RWPE2 (cell line): ENCODE measurements at regions not wholly inside any gene's neighbourhood (a gene's known extent, or its start where the extent isn't known, plus 50 kb on each side); places are given as distances from the start of the nearest gene placed in this dataset.

Source experiments
- ATAC-seq: fragments of 200-7000 bp; cut with Tn5 transposase; 3 replicates; pipeline ENCODE4 v1.9.1; 2021; ENCODE audit warnings: low read depth
- DNase-seq: peaks from one replicate; pipeline ENCODE4 v3.0.0-alpha.2; 2020; ENCODE audit warnings: low spot score
- H3K27ac ChIP-seq: fragments of 450-650 bp; 2 replicates; pipeline ENCODE4 v1.5.1; 2017; ENCODE audit warnings: mild to moderate bottlenecking; ENCODE audit not compliant: poor library complexity, severe bottlenecking
- H3K27me3 ChIP-seq: fragments of 250-450 bp; sonication (Bioruptor Pico); 2 replicates; pipeline ENCODE4 v1.5.1; 2021; ENCODE audit warnings: mild to moderate bottlenecking, moderate library complexity; ENCODE audit not compliant: insufficient read depth, poor library complexity, severe bottlenecking
- H3K36me3 ChIP-seq: fragments of 250-450 bp; sonication (Bioruptor Pico); 2 replicates; pipeline ENCODE4 v1.5.1; 2020; ENCODE audit warnings: low read depth, mild to moderate bottlenecking, moderate library complexity
- H3K4me1 ChIP-seq: fragments of 250-450 bp; sonication (Bioruptor Pico); 2 replicates; pipeline ENCODE4 v1.5.1; 2021; ENCODE audit warnings: mild to moderate bottlenecking, moderate library complexity; ENCODE audit not compliant: insufficient read depth, poor library complexity, severe bottlenecking
- H3K4me3 ChIP-seq: fragments of 250-450 bp; sonication (Bioruptor Pico); 2 replicates; pipeline ENCODE4 v1.5.1; 2021; ENCODE audit warnings: mild to moderate bottlenecking, moderate library complexity; ENCODE audit not compliant: severe bottlenecking
- H3K9me3 ChIP-seq: fragments of 250-450 bp; sonication (Bioruptor Pico); 2 replicates; pipeline ENCODE4 v1.5.1; 2021; ENCODE audit warnings: mild to moderate bottlenecking, moderate library complexity; ENCODE audit not compliant: severe bottlenecking
- CTCF ChIP-seq: fragments of 450-650 bp; IDR thresholded peaks from one replicate; pipeline ENCODE4 v1.5.1; 2017; ENCODE audit warnings: mild to moderate bottlenecking, moderate library complexity; ENCODE audit not compliant: poor library complexity, severe bottlenecking

GRCh38 chr1:232468249-232468648 lies 161.7 kb downstream of the SIPA1L2 start:
- Histone ChIP-seq H3K36me3 (no peaks in the 10 kb centered on the region), H3K4me3 (no peak overlapping the region), H3K9me3 (no peaks in the 10 kb centered on the region), H3K27ac (no peak overlapping the region), H3K4me1 (peaks cover 18% of the 10 kb centered on the region), H3K27me3 (no peaks in the 10 kb centered on the region)
- DNase-seq (no peak), ATAC-seq (no peak)
- no peak for TF ChIP-seq CTCF

- Histone ChIP-seq H3K9me3 (no peaks in the 10 kb centered on the region), H3K36me3 (no peaks in the 10 kb centered on the region), H3K27ac (no peak overlapping the region), H3K4me3 (no peak overlapping the region), H3K27me3 (no peaks in the 10 kb centered on the region), H3K4me1 (peaks cover 9% of the 10 kb centered on the region)
- ATAC-seq (no peak), DNase-seq (no peak)
- TF ChIP-seq CTCF: no peak
Observed at GRCh38 chr1:232467073-232467760, 162.7 kb downstream of the SIPA1L2 start.

- Histone ChIP-seq H3K9me3 (no peaks in the 10 kb centered on the region), H3K36me3 (no peaks in the 10 kb centered on the region), H3K4me1 (no peaks in the 10 kb centered on the region), H3K27ac (no peak overlapping the region), H3K4me3 (no peak overlapping the region), H3K27me3 (no peaks in the 10 kb centered on the region)
- no peak for ATAC-seq
- TF ChIP-seq CTCF: no peak
- DNase-seq: no peak
Observed at GRCh38 chr1:232464325-232464724, 165.6 kb downstream of the SIPA1L2 start.

- no peaks in the 10 kb centered on the region for H3K27me3 ChIP-seq
- no peak for DNase-seq
Observed at GRCh38 chr1:232463225-232463624, 166.7 kb downstream of the SIPA1L2 start.

More at GRCh38 chr1:232463225-232463624, 166.7 kb downstream of the SIPA1L2 start:
- ATAC-seq: no peak
- H3K9me3 ChIP-seq: no peaks in the 10 kb centered on the region
- no peaks in the 10 kb centered on the region for H3K4me1 ChIP-seq
- H3K27ac ChIP-seq: no peak overlapping the region
- no peak overlapping the region for H3K4me3 ChIP-seq
- no peaks in the 10 kb centered on the region for H3K36me3 ChIP-seq
- TF ChIP-seq CTCF: no peak
